GM19452 (cell line): ENCODE measurements at regions not wholly inside any gene's neighbourhood (a gene's known extent, or its start where the extent isn't known, plus 50 kb on each side); places are given as distances from the start of the nearest gene placed in this dataset.
"Not testable (repeated sequence)": the region's sequence is repeated elsewhere in the genome, so short reads cannot be mapped to it uniquely, and the experiment has no call there.

Experiments
- ATAC-seq: cut with Tn5 transposase; IDR thresholded peaks from one replicate; pipeline ENCODE4 v1.9.1; 2021; ENCODE audit not compliant: unreplicated experiment

DNA sequence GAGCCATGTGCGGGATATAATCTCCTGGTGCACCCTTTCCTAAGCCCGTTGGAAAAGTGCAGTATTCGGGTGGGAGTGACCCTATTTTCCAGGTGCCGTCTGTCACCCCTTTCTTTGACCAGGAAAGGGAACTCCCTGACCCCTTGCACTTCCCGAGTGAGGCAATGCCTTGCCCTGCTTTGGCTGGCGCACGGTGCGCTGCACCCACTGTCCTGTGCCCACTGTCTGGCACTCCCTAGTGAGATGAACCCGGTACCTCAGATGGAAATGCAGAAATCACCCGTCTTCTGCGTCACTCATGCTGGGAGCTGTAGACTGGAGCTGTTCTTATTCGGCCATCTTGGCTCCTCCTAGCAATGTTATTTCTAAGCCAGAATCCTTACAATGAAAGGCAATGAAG lies 121.1 kb downstream of the TAF11L14 start:
- not testable (repeated sequence) for ATAC-seq

DNA sequence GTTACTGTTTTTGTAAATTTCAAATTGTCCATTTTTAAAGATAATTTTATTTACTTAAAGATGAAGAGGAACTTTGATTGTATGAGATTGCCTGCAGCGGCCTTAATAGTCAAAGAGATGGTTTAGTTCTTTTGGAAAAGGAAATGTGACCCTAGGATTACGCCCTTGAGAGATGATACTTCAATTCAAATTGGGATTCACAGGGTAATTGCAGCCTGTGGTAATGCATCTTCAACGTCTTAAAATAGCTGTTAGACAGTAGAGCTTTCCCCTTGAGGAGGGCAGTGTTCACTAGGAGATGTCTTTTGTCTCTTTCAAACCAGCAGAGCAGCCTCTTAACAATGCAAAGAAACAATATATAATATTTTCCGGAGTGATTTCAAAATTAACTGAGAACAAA lies 127.1 kb downstream of the TAF11L14 start:
- no peak for ATAC-seq

DNA sequence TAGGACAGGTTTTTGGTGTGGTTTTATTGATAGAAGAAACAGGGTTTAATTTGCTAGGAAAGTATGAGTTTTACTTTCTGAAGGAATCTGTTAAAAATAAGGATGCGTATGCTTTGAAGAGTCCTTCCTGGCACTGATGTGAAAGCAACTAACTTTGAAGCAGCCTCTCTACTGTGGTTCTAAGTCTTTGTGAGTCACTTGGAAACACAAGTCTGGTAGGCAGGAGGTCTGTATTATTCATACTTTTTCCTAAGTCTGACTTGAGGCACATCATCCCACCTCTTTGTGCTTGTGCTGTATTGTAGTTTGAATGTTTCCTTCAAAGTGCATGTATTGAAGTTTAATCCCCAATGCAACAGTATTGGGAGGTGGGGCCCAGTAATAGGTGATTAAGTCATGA lies 129.0 kb downstream of the TAF11L14 start:
- no peak for ATAC-seq

DNA sequence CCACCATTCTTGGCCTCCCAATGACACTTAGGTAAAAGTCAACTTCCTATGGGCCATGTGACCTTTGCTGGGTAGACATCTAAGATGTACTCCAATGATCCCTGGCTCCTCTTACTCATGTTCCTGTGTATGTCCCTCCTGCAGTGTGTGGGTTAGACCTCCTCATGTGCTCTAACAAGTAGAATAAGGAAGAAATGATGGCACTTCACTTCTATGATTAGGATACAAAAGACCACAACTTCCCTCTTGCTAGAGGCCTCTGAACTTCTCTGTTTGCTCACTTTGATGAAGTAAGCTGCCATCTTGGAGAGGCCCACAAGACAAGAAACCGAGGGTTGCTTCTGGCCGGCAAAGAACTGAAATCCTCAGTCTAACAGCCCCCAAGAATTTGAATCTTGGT lies 131.8 kb downstream of the TAF11L14 start:
- no peak for ATAC-seq

DNA sequence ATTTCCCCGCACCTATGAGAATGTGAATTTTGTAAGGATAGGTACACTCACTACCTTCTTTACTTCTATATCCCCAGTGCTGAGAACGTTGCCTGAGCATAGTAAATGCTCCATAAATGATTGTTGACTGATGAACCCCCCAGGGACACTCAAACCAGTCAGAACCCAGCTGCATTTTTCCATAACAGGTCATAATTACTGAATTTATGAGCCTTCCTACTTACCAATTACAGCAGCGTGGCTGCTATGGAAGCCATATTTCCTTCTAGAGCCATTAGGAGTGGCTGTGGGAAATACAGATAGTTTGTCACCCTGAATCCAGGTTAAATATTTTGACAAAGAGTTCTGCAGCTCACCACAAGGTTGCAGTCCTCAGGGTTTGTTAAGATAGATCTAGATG lies 135.0 kb downstream of the TAF11L14 start:
- ATAC-seq = no peak

DNA sequence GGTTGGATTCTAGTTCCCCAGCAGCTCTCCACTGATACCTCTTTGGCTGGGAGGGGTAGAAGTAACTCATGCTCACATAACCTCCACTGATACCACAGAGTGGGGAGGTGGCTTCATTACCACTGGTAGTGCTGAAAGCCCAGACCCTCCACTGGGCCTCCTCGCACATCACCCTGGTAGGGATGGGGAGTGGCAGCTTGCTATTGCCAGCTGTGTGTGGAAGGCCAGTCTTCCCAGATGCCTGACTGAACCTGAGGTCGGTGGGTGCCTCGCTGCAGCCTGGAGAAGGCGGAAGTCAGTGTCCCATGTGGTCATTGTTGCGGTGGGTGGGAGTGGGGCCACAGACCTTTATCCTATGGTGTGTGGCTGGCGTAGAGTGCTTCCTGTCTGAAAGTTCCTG lies 138.0 kb downstream of the TAF11L14 start:
- ATAC-seq = no peak

DNA sequence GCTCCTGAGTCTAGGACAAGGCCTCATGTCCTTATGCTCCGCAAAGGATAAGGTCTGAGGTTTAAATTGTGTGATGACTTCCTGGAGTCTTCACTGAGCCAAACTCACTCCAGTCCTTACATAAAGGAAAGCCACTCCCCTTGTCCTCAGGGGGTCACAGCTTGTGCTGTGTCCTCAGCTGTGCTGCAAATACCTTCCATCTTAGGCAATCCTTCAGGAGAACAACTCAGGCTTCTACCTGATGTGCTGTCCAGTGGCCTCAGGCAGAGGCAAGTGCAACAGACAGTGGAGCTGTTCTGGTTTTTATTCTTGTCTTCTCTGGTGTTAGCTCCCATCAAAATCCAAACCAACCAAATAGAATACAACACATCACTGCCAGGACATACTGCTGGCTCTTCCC lies 151.5 kb downstream of the TAF11L14 start:
- ATAC-seq = no peak

DNA sequence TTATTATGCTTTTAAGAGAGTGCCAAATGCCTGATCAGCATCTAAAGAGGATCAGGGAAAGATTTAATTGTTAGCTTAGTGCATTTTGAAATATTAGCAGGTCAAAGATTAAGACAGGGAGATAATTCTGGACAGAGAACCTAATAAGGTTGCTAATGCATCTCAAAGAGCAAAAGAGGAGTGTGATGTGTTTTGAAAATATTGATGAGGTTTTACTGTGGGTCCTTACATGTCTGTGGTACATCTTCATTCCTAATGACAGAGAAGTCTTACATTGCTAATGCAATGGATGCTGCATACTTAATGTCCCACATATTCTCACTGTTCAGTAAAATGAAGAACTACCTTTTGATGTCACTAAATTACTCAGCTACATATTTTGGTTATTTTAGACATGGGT lies 154.1 kb downstream of the TAF11L14 start:
- ATAC-seq = no peak

DNA sequence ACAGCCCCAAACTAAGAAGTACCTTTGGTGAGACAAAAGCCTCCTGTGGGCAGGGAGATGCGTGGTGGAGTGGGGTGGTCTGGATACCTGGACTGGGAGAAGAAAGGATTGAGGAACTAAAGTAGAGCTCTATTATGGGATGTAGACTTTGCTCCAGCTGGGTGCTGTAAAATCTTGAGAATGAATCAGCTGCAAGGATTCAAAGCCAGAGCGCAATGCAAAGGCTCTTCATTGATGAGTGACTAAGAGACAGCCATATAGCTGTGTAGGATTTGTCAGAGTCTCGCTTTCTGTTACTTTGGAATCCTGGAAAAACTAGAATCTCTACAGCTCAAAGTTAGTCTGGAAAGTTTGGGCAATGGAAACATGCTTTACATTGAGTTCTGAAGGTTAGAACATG lies 159.9 kb downstream of the TAF11L14 start:
- ATAC-seq = no peak

DNA sequence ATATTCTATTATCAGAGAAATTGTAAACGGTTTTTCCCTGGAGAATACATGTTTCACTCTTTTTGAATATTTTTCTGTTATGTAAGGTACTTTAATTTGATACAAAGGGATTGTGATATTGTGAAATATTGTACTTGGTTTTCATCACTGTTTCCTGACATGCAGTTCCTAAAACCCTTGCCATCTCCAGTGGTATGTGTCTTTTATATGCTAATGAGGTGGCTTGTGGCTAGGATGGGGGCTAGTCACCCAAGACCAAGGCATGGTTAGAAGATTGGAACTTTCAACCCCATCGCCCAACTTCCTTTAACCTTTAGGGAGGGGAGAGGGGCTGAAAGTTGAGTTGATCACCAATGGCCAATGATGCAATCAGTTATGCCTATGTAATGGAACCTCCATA lies 160.6 kb downstream of the TAF11L14 start:
- no peak for ATAC-seq

DNA sequence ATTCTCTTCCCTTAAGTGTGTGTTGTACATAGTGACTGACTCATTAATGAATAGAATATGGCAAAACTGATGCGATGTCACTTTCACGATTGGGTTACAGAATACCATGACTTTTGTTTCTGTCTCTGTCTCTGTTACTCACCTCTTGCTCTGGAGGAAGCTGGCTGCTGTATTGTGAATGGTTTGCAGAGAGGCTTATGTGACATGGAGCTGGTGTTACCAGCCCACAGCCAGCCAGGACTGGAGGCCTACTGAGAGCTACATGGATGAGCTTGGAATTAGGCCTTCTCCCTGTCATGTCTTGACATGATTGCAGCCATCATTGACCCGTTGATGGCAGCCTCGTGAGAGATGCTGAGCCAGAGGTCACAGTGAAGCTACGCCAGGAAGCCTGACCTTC lies 161.9 kb downstream of the TAF11L14 start:
- ATAC-seq = no peak

DNA sequence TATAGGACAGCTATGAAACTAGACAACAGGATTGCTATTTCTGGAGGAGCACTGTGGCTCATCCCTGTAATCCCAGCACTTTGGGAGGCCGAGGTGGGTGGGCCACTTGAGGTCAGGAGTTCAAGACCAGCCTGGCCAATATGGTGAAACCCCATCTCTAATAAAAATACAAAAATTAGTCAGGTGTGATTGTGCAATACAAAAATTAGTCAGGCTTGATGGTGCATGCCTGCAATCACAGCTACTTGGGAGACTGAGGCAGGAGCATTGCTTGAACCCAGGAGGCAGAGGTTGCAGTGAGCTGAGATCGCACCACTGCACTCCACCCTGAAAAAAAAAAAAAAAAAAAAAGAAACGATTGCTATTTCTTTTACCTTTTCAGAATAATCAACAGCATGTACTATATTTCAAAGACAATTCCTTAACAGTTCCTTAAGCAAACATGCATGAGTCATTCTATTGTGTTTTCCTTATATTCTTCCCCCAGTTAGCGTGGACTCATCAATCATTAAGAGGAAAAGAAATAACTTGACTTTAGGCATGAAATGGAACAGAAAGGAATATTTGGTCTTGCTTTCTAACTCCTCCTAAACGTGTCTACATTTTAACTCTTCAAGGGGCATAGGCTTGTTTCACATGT lies 162.6 kb downstream of the TAF11L14 start:
- no peak for ATAC-seq

DNA sequence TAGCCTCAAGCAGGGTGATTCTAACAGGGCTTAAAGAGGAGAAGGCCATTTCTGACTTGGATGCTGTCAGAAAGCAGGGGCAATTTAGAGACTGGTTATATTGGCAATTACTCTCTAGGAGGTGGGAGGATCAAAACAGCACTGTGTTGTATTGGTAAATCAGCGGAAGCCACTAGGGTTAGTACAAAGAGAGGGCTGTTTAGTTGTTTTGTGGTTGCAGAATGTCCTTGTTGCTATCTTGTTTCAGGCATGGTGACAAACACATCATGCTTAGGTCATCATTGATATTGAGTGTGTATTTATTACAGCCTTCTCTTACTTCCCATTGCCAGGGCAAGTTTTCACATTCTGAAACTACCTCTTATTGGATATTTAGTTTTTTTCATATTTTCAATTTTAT lies 165.3 kb downstream of the TAF11L14 start:
- ATAC-seq = no peak

DNA sequence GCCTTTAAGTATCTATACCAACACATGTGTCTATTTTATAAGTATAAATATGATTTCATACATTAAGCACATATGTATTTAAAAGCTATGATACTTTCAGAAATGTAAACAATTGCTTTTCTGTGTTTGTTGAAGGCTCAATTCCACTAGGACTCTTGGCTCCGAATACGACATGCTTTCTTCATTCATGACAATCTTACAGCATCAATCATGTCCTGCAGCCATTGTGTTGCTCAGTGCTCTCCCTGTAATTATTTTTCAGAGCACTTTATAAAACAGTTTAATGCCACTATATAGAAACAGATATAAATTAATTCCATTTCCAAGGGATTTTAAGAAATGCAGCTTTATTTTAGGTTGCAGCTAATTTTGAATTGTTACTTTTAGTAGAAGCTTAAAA lies 167.3 kb downstream of the TAF11L14 start:
- no peak for ATAC-seq

DNA sequence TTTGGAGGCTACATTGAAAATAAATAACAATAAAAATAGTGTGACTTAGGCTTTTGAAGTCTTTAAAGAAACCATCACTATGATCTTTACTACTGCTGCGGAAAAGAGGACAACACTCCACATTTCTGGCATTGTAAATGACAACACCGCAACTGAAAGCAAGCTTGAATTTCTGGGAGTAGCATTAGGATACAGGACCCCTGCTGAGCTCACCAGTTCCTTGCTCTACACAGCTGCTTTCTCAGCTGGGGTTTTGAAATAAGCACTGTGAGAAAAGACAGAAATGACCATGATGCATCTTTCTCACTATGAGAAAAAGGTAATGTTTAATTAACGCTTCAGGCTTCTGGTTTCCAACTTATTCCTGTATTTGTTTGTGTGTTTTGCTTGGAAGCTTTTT lies 168.0 kb downstream of the TAF11L14 start:
- ATAC-seq = no peak

DNA sequence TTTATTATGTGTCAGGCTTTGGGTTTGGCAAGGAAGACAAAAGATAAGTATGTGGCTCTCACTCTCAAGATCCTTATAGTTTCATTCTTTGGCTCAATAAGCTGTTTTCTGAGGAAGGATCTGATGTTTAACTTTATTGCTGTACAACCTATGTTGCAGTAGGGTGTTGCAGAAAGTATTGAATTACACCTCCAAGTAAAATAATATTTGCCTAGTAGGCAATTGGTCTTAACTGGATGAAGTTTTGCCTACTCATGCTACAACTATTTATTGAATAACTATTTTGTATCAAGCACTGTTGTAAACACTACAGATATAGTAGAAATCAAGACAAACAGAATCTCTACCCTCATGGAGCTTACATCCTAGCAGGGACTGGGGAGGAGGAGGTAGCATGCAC lies 169.7 kb downstream of the TAF11L14 start:
- no peak for ATAC-seq

DNA sequence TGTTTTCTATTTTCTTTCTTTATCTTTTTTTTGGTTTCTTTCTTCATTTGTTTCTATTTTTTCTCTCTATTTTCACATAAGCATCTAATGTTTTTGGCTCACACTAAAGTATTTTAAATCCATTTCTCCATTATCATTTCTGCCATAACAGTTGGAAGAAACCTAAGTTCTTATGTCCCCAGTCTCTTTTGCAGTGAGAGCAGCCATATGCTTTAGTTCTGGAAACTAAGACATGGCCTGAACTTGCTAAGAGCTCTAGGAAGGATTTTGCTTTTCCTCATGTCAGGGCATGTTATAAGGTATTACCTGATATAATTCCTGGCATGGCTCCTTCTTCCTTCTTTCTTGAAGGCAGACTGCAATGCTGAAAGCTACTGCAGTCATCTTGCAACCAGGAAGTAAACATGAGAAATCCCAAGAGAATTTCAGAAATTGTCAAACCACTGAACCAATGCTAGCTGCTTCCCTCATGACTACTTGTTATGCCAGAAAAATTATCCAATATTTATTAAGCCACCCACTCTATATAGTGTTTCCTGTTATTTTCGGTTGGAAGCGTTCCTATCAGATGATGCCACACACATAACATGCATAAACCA lies 171.1 kb downstream of the TAF11L14 start:
- ATAC-seq = no peak

DNA sequence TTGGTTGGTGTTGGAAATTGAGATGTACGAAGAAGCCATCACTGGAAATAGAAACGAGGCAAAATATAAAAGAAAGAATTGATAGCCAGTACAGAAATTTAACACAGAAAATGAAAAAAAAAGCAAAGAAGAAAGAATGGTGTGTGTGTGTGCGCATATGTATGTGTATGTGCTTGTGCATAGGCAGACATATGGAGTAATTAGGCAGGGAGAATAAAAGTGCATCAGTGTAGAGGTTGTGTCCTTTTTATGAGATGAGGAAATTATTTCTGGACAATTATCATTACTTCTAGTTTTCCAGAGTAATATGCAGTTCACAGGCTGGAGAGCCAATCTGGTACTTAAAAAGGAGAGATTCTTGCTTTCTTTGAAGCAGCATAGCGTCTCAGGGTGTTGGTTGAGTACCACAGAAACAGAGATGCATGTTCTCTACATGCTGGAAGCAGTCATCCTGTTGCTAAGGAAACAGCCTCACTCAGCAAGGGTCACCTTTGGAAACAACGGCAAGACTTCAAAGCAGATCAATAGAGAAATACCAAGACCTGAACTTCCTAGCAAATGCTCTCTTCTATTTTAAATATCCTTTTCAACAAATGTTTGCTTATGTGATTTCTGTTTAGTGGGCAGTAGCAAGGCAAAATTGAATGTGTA lies 172.7 kb downstream of the TAF11L14 start:
- ATAC-seq = no peak

DNA sequence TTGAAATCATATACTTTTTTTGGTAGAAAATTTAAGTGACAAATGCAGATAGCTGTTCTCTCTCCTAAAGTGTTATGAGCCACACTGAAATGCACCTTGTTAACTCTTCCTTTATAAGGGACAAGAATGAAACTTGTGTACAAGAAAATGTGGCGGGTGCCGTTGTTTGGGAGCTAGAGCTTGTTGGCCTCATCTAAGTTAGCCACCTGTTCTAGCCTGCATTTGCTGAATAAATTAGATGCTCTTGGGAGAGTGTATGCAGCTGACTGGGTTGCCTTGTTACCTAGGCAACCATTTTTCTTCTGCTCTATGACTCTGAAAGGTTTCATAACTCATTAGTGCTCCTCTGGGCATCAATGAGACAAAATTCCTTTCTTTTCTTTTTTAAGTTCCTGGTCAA lies 174.3 kb downstream of the TAF11L14 start:
- ATAC-seq = no peak

DNA sequence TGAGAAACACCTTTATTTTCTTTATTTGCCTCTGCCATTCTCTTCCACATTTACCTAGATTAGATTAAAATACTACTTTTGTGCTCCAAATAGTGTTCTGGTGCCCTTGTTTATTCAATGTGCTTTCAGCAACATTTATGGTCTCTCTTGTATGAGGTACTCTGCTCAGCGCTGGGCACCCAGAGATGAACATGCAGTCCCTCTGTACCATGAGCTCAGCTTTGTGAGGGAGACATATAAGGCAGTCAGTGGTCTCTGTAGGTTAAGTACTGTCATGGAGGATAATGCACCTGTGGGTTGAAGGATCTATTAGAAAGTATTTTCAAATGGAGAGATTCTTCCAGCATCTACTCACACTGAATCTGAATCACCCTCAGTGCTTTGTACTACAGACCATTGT lies 176.5 kb downstream of the TAF11L14 start:
- ATAC-seq = no peak

DNA sequence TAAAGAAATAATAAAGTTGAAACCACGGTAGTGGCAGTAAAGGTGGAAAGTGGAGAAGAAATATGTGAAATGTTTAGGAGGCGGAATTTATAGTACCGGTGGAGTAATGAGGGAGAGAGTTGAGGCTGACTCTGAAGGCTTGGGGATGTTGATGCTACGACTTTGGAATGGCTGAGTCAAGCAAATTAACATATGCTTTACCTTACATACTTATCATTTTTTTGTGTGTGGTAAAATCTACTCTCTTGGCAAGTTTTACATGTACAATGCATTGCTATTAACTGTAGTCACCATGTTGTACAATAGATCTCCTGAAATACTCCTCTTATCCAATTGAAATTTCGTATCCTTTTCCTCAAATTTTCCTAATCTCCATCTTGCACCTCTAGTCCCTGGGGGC lies 179.0 kb downstream of the TAF11L14 start:
- no peak for ATAC-seq

DNA sequence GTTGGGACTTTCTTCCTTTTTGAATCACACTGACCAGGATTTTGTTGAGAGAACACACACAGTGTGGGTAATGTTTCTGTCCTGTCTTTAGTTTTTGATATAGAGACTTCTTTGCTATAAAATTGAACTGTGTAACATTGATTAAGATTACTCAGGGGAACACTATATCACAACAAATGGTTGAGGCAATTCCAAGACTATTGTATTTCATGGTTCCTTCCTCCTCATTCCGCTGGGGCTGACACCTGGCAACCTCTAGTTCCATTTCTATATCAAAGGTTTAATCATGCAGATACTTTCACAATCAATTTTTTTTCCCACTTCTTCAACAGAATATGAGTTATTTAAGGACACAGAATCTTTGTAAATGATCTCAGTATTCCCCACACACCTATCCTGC lies 182.2 kb downstream of the TAF11L14 start:
- ATAC-seq = no peak

DNA sequence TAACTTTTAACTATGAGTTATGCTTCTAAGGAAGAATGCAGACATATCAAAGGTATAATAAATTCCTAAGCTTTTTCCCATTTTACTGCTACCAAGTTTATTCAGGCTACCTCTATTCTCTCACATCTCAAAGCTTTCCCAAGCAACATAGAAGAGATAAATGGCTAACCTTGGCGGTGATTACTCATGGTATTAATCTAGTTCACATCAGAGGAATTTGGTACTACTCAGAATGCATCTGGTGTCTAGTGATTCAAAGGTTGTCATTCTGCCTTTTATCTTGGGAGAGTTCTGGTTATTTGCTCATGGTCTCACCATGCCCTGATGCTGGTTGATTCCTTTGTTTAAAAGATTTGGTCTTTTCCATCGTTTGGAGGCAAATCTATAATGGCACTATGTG lies 182.7 kb downstream of the TAF11L14 start:
- no peak for ATAC-seq
